RPMI7951 (cell line): ENCODE measurements at regions not wholly inside any gene's neighbourhood (a gene's known extent, or its start where the extent isn't known, plus 50 kb on each side); places are given as distances from the start of the nearest gene placed in this dataset.
"Not testable (repeated sequence)": the region's sequence is repeated elsewhere in the genome, so short reads cannot be mapped to it uniquely, and the experiment has no call there.

ENCODE experiments used
- DNase-seq: peaks from one replicate; pipeline ENCODE4 v3.0.0-alpha.2; 2012; ENCODE audit warnings: low read depth

- DNase-seq: no peak
Measured at GRCh38 chr18:33854827-33855139, 276.8 kb downstream of the ASXL3 start.

- no peak for DNase-seq
Measured at GRCh38 chr18:33854086-33854826, 276.2 kb downstream of the ASXL3 start.

- no peak for DNase-seq
Measured at GRCh38 chr18:33853187-33853586, 275.2 kb downstream of the ASXL3 start.

DNA sequence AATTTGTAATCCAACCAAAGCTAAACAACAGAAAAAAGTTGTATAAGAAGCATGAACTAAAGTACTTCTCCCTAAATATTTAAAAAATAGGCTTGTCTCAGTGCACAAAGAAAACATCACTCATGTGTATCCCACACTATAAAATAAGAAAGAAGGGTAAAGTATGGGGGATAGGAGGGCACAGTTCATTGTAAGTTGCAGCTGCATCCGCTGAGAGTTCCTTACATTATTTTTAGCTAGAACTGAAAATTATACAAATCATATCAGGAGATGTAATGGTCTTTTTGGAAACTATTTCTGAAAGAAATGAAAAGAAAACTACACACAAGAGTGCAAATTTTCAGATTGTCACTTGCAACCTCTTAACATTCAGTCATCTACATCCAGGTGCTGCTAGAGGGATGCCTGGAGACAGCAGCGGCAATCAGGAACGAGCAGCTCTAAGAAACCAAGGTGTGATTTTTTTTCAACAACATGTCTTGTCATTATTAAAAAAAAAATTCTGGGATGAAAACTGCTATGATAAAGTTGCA is 273.6 kb downstream of the ASXL3 start:
- DNase-seq: no peak

DNA sequence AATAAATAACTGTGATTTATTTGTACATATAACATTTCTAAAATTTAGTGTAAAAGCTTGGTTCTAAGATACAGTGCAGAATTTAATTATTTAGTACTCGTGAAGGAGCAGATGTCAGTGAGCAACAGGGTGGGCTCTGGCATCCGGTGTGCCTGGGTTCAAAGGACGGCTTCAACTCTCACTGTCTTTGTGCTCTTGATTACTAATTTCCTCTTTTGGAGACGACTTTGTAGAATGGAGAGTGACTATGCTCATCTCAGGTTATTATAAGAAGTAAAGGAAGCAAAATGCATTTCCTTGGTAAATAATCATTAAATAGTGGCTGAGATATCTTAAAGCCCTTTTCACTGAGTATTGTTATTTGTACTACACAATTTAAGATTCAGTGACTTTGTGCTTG is 271.7 kb downstream of the ASXL3 start:
- no peak for DNase-seq

DNA sequence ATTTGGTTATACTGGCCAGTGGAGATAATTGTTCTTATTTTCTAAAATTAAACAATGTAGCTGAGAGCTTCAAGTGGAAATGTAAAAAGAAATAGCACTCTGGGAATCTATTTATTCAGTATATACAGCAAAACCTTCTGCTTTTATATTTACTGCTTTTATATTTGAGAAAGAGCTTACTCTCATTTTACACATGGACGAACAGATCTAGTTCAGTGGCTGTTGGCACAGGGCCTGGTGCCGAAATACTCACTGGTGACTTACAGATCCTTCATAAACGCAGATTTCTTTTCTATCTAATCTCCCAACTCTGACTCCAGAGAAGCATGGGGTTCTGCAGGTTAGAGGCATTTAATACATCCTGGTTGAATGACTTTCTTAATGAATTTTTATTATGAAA is 266.2 kb downstream of the ASXL3 start:
- no peak for DNase-seq

- DNase-seq: no peak
Measured at GRCh38 chr18:33841221-33841967, 263.4 kb downstream of the ASXL3 start.

DNA sequence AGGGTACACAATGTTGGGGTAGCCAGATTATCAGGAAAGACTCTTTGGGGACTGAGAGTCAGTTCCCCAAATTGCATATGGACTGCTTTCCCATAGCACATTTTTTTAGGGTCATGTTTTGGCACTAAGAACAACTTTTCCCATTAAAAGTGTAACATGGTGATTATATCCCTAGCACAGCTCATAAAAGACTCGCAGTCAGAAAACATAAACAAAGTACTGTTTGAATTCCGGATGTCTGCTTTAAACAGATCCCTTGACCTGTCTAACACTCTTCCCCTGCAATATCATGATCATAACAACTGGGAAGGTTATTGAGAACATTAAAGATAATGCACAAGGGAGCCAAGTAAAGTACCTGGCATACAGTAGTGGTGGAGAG is 262.2 kb downstream of the ASXL3 start:
- DNase-seq: no peak

DNA sequence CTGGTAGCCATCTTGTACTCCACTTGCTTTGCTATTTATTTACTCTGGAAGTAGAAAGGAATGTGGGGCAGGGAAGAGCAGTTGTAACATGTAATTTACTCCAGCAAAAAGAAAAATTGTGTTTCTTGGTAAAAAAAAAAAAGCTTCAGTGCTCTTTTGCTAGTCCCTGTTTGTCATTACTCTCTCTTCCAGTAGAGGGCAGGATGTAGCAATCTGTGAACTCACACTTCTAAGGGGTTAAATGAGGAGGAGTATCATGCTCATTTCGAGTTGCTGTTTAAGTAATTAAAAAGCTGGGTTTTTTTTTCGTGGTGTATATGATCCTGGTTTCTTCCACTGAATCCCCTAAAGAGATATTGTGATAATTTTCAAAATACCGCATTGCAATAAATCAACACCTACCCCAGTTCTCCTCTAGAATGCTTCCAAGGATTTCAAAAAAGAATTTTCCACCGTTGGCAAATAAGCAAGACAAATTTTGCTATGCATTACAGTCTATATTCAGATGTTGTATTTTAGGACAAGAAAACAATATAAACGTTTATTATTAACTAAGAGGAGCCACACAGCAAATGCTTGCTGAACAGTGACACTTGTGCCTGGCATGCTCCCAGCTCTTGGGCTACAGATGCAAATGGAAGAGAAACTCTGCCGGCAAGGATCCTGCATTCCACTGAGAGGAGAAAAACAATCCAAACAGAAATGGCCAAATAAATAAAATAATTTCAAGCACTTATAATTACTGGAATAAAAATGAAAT is 261.6 kb downstream of the ASXL3 start:
- DNase-seq: peak; percentile 2

DNA sequence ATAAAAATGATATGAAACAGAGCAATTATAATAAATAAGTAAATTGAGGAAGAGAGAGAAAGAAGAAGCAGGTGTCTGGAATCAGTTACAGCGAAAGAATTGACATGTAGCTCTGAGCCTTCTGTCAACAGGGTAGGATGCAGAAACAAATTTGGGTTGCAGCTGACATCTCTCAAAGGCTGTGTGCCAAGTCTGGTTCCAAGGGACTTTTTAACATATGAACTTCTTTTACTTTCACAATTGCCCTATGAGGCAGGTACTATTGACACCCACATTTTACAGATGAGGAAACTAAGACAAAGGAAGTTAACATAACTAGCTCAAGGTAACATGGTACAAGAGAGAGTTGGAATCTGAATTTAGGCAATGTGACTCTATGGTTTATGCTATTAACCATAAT is 260.0 kb downstream of the ASXL3 start:
- no peak for DNase-seq

GRCh38 chr18:33837191-33837590 is 259.2 kb downstream of the ASXL3 start:
- DNase-seq: no peak

DNA sequence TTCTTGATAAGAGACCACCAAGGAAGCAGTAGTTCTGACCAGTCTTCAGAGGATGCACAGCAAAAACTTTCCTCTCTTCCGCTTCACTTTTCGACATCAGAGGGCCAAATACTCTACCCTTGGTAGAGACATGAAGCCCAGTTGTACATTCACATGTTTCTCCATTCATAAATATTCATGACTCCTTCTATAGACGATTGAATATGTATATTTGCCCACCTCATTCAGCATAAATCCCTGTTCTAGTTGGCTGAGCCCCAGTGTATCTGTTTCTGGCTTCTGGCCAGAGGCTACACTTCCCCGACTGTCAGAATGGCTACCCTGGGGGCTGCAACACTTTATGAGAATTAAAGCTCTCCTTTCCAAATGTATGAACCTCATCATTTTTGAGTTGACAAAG is 258.5 kb downstream of the ASXL3 start:
- no peak for DNase-seq

DNA sequence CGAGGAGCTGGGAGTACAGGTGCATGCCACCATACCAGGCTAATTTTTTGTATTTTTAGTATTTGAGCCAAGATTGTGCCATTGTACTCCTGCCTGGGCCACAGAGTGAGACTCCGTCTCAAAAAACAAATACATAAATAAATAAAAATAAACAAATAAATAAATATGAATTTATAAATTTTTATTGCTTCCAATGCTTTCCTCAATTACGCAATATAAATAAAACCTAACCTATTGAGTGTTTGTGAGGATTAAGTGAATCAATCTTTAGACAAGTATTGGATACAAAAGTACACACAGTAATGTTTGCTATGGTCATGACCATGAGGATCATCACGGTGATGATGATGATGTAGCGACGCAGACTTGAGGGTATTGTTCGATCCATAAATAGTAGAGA is 257.4 kb downstream of the ASXL3 start:
- DNase-seq: no peak

GRCh38 chr18:33833842-33834241 is 255.8 kb downstream of the ASXL3 start:
- no peak for DNase-seq

DNA sequence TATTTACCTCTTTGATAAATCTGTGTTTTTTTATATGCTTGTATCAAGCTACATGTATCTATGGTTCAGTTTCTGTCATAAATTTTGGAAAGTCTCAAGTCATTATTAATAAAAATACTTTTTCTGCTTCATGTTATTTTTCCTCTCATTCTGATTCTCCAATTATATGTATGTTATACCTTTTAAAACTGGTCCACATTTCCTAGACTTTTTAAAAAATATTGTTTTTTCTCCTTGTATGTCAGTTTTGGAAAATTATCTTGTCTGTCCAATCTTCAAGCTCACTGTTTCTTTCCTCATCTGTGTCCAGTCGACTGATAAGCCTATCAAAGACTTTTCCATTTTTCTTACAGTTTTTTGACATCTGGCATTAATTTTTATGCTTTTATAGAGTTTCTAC is 253.4 kb downstream of the ASXL3 start:
- no peak for DNase-seq

GRCh38 chr18:33830213-33830612 is 252.2 kb downstream of the ASXL3 start:
- DNase-seq: no peak

GRCh38 chr18:33828949-33829348 is 250.9 kb downstream of the ASXL3 start:
- DNase-seq: no peak

DNA sequence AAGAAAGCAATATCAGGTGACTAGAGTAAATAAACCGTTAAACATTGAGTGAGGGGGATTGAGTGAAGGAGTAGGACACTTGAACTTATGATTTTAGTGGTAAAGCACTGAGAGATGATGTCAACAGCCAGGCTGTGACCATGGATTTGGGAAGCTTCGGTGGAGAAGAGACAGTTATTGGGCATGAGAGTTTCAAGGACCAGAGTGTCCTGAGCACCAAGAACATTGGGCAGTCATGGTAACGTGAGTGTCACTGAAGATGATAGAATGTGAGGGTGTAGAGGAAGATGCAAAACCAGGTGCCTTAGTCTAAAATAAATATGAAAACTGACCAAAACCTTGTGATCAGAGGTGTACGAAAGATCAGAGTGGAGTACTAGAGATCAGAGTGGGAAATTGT is 248.1 kb downstream of the ASXL3 start:
- DNase-seq: no peak

DNA sequence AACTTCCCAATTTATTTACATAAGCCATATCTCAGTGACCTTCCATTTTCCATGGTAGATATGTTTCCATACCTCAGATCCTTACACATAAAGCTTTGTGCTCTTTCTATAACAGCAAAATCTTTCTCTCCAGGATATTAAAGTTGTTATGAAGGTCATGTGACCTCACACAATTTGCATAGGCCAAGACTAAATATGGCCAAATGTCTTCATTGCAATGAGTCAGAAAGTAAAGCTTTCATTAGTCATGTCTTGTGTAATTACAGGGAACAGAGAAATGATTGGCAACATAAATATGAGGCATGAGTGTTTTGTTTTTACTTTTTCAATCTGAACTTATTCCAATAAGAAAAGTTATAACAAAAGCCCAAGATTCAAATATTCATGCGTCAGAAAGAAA is 243.5 kb downstream of the ASXL3 start:
- no peak for DNase-seq

DNA sequence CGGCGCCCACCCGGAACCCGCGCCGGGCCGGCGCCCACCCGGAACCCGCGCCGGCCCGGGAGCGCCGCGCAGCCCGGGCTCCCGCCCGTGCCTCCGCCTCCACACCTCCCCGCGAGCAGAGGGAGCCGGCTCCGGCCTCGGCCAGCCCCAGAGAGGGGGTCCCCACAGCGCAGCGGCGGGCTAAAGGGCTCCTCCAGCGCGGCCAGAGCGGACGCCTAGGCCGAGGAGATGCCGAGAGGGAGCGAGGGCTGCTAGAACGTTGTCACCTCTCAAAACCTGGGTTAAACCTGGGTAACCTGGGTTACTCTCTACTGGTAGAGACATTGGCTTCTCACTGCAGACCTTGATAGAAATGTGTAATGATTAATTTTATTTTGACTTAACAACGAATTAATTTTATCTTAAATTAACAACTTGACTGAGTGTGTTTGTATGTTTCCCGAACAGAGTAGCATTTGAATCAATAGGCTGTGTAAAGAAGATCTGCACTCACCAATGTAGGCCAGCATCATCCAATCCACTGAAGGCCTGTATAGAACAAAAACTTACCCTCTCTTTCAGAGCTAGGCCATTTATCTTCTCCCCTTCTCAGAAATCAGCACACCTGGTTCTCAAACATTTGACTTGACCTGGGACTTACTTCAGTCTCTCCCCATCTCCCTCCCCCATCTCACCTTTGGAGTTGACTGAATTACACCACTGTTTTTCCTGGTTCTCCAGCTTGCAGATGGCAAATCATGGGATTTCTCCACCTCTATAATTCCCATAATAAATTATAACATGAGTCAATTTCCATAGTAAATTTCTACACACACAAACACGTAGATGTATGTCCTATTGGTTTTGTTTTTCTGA is 242.7 kb downstream of the ASXL3 start:
- no peak for DNase-seq

- DNase-seq: not testable (repeated sequence)
Measured at GRCh38 chr18:33819692-33820343, 241.8 kb downstream of the ASXL3 start.
